ENCODE measurements at regions not wholly inside any gene's neighbourhood (a gene's known extent, or its start where the extent isn't known, plus 50 kb on each side); places are given as distances from the start of the nearest gene placed in this dataset.

- TF ChIP-seq CTCF (IDR thresholded peaks at IDR 0.05) (no peak), POLR2A (IDR thresholded peaks at IDR 0.05) (no peak)
Observed at GRCh38 chr11:81975261-81975900, 758.3 kb downstream of the FAM181B start.
